ENCODE measurements at regions not wholly inside any gene's neighbourhood (a gene's known extent, or its start where the extent isn't known, plus 50 kb on each side); places are given as distances from the start of the nearest gene placed in this dataset.

DNA sequence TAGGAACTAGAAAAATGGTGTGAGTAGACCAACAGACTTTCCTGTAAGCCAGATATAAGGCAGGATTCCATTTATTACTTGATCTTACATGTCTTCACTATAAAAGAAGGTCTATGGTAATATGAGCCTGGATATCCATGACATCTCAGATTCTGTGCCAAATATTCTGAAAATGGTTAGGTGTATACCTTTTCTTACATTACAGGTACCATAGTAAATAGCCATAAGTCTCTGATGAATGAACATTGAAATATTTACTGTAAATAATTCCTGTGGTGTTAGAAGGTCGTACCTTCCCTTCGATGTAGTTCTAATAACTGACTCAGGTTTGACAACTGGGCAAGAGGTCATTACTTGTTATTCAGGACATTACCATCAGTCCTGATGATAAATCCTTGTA is 657.9 kb downstream of the BRINP3 start:
- no peak for DNase-seq (ENCODE audit: low read depth)
- no peak overlapping the region for H3K4me3 ChIP-seq (ENCODE audit: low read length)
- TF ChIP-seq CTCF (conservative IDR thresholded peaks at IDR 0.05; ENCODE audit: low read depth, low read length): no peak

GRCh38 chr1:189821833-189822232 is 655.8 kb downstream of the BRINP3 start:
- no peak overlapping the region for H3K4me3 ChIP-seq (ENCODE audit: low read length)
- TF ChIP-seq CTCF (conservative IDR thresholded peaks at IDR 0.05; ENCODE audit: low read depth, low read length): no peak
- no peak for DNase-seq (ENCODE audit: low read depth)

DNA sequence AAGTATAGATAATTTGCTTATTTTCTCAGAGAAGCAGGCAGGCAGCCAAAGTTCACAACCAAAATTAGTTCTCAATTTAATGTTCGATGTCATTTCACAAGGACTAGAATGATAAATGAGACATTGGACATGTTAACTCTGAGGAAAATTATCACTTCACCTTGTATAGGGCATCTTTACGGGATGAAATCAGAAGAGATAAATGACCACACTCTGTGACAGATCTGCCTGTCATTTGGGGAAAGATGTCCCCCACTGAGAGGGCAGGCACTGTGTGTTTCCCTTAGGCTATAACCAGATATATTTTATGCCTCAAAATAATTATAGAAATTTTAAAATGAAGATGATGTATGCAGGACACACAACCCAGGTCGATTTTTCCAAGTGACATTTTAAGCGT is 642.9 kb downstream of the BRINP3 start:
- no peak overlapping the region for H3K4me3 ChIP-seq (ENCODE audit: low read length)
- no peak for DNase-seq (ENCODE audit: low read depth)

GRCh38 chr1:189847613-189848012 is 630.1 kb downstream of the BRINP3 start:
- DNase-seq (ENCODE audit: low read depth): no peak
- TF ChIP-seq CTCF (conservative IDR thresholded peaks at IDR 0.05; ENCODE audit: low read depth, low read length): no peak
- H3K4me3 ChIP-seq (ENCODE audit: low read length): no peak overlapping the region

More for the DNA sequence above, 642.9 kb downstream of the BRINP3 start:
- no peak for TF ChIP-seq CTCF (conservative IDR thresholded peaks at IDR 0.05; ENCODE audit: low read depth, low read length)

DNA sequence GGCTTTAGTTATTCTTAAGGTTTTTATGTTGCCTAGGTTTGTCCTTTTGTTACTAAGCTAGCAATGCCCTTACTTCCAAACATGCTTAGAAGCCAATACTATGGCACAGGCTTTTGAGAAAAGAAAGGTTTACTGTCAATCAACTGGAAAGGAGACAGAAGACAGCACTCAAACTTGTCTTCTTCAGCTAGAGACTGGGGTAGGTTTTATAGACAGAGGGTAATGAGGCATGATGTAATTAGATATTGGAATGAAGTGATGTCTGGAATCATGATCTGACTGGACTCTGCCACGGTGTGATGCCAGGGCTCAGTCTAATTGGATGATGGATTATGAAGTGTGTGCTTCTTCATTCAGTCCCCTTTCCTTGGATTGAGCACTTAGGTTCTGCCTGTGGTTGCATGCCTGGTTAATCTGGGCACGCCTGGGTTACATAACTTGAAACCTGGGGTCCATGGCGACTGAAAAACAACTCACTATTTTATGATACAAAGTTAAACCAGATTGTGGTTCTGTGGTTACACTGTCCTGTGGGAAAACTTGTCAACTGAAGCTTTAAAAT is 625.8 kb downstream of the BRINP3 start:
- DNase-seq (ENCODE audit: low read depth): peak; percentile 6
- H3K4me3 ChIP-seq (ENCODE audit: low read length): no peak overlapping the region
- no peak for TF ChIP-seq CTCF (conservative IDR thresholded peaks at IDR 0.05; ENCODE audit: low read depth, low read length)

GRCh38 chr1:189859385-189859977 is 618.2 kb downstream of the BRINP3 start:
- no peak for DNase-seq (ENCODE audit: low read depth)
- no peak overlapping the region for H3K4me3 ChIP-seq (ENCODE audit: low read length)
- peak; percentile 61 for TF ChIP-seq CTCF (conservative IDR thresholded peaks at IDR 0.05; ENCODE audit: low read depth, low read length)

DNA sequence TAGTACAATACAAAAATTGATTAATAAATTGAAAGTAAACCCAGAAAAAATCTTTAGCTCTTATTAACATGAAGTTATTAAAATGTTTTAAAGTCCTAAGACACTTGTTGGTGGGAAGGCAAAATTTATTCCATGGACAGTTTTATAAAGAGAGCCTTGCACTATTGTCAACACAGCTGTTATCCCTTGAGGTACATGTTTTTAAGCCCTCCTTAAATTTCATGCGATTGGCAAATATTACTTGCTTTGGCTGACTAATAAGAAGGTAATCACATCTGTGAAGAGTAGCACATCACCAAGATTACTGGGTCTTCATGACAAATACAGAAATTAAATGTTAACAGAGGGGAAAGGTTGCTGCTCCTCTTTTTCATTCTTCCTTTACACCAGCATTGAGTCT is 611.1 kb downstream of the BRINP3 start:
- DNase-seq (ENCODE audit: low read depth): no peak
- H3K4me3 ChIP-seq (ENCODE audit: low read length): no peak overlapping the region
- no peak for TF ChIP-seq CTCF (conservative IDR thresholded peaks at IDR 0.05; ENCODE audit: low read depth, low read length)

All from retinal pigment epithelial cell (primary cell).